Breast epithelium (tissue), 4 donors: ENCODE measurements at regions not wholly inside any gene's neighbourhood (a gene's known extent, or its start where the extent isn't known, plus 50 kb on each side); places are given as distances from the start of the nearest gene placed in this dataset.
"Not testable (repeated sequence)": the region's sequence is repeated elsewhere in the genome, so short reads cannot be mapped to it uniquely, and the experiment has no call there.

Experiments
- DNase-seq, 2 donors: peaks; one replicate each; pipeline ENCODE4 v3.0.0-alpha.2; 2019; ENCODE audit warnings: low spot score in 2 of 2
- H3K27ac ChIP-seq, 2 donors: fragments of 200-600 bp; sonication (generic) in 1 of 2; one replicate each; pipeline ENCODE4 v1.5.1; 2016 to 2019; ENCODE audit warnings: mild to moderate bottlenecking in 1 of 2
- H3K27me3 ChIP-seq, 2 donors: fragments of 200-600 bp; sonication (generic) in 1 of 2; one replicate each; pipeline versions ENCODE4 v1.5.1 to v1.6.0; 2017 to 2019; ENCODE audit warnings: control low read depth in 1 of 2, mild to moderate bottlenecking in 1 of 2
- H3K36me3 ChIP-seq: fragments of 200-600 bp; one replicate; pipeline ENCODE4 v1.5.1; 2019
- H3K4me1 ChIP-seq, 2 donors: fragments of 200-600 bp; sonication (generic); one replicate each; pipeline ENCODE4 v1.5.1; 2016 to 2019; ENCODE audit warnings: control low read depth in 1 of 2
- H3K4me3 ChIP-seq, 3 donors: fragments of 200-600 bp; sonication (generic); 1 replicate in 2 of 3; 2 replicates in 1 of 3; pipeline ENCODE4 v1.5.1; 2016 to 2019; ENCODE audit warnings: mild to moderate bottlenecking in 3 of 3, moderate library complexity in 2 of 3
- H3K9me3 ChIP-seq, 2 donors: fragments of 200-600 bp; sonication (generic) in 1 of 2; one replicate each; pipeline ENCODE4 v1.5.1; 2016 to 2019; ENCODE audit warnings: control low read depth in 1 of 2
- POLR2A ChIP-seq: fragments of 450-650 bp; IDR thresholded peaks from one replicate; pipeline ENCODE4 v1.6.1; 2016; ENCODE audit warnings: antibody characterized with exemption, mild to moderate bottlenecking, moderate library complexity
- POLR2AphosphoS5 ChIP-seq, 3 donors: sonication (generic); formaldehyde crosslinking; IDR thresholded peaks; one replicate each; pipeline ENCODE4 v1.6.1; 2017; ENCODE audit warnings: antibody characterized with exemption in 3 of 3
- intact Hi-C: fragments of 100-400 bp; cut with DNase I; formaldehyde crosslinking; loops from one replicate; pipeline ENCODE4 v1.15.1; 2023; ENCODE audit warnings: low total_unique reads
- TF ChIP-seq, protein P1 (sequence below), 3 donors: fragments of 450-650 bp; IDR thresholded peaks; one replicate each; pipeline ENCODE4 v1.5.1; 2016 to 2017; ENCODE audit warnings: antibody characterized with exemption in 3 of 3, mild to moderate bottlenecking in 3 of 3, moderate library complexity in 3 of 3

DNA sequence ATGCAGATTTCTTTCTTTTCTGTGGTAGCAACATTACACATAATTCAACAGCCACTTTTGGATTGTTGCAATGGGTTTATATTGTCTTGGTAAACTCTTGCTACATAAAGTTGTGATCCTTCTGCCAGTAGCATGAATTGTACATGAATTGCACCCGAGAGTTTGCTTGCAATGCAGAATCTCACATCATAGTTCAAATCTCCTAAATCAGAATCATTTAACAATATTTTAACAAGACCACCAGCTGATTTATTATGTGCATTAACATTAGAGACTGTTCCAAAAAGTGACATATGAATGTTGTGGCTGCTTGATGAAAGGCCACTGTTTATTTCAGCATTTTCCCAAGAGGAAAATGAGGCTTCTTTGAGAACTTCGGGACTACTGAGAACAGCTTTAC is 1491.8 kb upstream of the NUDT12 start:
- H3K9me3 ChIP-seq = peaks cover 5 to 17% of the 10 kb centered on the region in 2 donors
- no peak overlapping the region for H3K4me3 ChIP-seq
- H3K4me1 ChIP-seq = no peaks in the 10 kb centered on the region
- intact Hi-C loops = no loop called here
- H3K27ac ChIP-seq = no peak overlapping the region
- no peaks in the 10 kb centered on the region for H3K27me3 ChIP-seq
- no peaks in the 10 kb centered on the region for H3K36me3 ChIP-seq
- TF ChIP-seq POLR2A (no peak), POLR2AphosphoS5 (IDR thresholded peaks at IDR 0.05) (no peak)
- TF ChIP-seq, protein P1, sequence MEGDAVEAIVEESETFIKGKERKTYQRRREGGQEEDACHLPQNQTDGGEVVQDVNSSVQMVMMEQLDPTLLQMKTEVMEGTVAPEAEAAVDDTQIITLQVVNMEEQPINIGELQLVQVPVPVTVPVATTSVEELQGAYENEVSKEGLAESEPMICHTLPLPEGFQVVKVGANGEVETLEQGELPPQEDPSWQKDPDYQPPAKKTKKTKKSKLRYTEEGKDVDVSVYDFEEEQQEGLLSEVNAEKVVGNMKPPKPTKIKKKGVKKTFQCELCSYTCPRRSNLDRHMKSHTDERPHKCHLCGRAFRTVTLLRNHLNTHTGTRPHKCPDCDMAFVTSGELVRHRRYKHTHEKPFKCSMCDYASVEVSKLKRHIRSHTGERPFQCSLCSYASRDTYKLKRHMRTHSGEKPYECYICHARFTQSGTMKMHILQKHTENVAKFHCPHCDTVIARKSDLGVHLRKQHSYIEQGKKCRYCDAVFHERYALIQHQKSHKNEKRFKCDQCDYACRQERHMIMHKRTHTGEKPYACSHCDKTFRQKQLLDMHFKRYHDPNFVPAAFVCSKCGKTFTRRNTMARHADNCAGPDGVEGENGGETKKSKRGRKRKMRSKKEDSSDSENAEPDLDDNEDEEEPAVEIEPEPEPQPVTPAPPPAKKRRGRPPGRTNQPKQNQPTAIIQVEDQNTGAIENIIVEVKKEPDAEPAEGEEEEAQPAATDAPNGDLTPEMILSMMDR (IDR thresholded peaks at IDR 0.05) = no peak
- DNase-seq = no peak

DNA sequence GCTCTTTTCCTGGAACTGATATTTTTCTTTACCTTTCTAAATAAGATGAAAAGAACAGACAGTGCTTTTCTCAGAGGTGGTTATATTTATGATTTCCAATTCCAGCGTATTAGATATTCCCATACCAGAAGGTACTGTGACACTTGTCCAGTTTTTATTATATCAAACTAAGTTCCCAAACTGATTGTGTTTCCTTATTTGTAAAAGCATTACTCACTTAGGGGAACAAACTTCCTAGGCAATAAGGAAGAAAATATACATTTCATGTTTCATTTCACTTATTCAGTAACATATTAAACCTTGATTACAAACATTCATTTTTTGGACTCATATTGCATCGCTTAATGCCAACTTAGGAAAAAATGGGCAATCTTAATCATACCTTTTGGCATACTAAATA is 1480.0 kb upstream of the NUDT12 start:
- H3K36me3 ChIP-seq = no peaks in the 10 kb centered on the region
- H3K27ac ChIP-seq = no peak overlapping the region
- H3K4me1 ChIP-seq = no peaks in the 10 kb centered on the region
- H3K27me3 ChIP-seq = no peaks in the 10 kb centered on the region
- TF ChIP-seq POLR2A (no peak), POLR2AphosphoS5 (IDR thresholded peaks at IDR 0.05) (no peak)
- TF ChIP-seq, protein P1 (IDR thresholded peaks at IDR 0.05) = no peak
- intact Hi-C loops = no loop called here
- DNase-seq = no peak
- no peaks in the 10 kb centered on the region for H3K9me3 ChIP-seq
- no peak overlapping the region for H3K4me3 ChIP-seq

DNA sequence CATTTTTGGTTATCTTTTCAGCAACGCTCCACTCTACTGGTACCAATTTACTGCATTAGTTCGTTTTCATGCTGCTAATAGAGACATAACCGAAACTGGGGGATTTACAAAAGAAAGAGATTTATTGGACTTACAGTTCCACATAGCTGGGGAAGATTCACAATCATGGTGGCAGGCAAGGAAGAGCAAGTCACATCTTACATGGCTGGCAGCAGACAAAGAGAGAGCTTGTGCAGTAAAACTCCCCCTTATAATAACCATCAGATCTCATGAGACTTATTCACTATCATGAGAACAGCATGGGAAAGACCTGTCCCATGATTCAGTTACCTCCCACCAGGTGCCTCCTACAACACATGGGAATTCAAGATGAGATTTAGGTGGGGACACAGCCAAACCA is 1474.2 kb upstream of the NUDT12 start:
- H3K4me1 ChIP-seq, H3K27ac ChIP-seq, intact Hi-C loops, H3K36me3 ChIP-seq, DNase-seq, H3K27me3 ChIP-seq, H3K9me3 ChIP-seq, H3K4me3 ChIP-seq: not testable (repeated sequence)

- Histone ChIP-seq H3K36me3 (no peaks in the 10 kb centered on the region), H3K27me3 (no peaks in the 10 kb centered on the region), H3K4me1 (no peaks in the 10 kb centered on the region), H3K27ac (no peak overlapping the region), H3K9me3 (peaks cover 0 to 4% of the 10 kb centered on the region in 2 donors), H3K4me3 (no peak overlapping the region)
- intact Hi-C loops = no loop called here
- no peak for DNase-seq
- no peak for TF ChIP-seq POLR2A
- TF ChIP-seq POLR2AphosphoS5 (IDR thresholded peaks at IDR 0.05) = no peak
Observed at GRCh38 chr5:105034401-105034763, 1471.8 kb upstream of the NUDT12 start.

DNA sequence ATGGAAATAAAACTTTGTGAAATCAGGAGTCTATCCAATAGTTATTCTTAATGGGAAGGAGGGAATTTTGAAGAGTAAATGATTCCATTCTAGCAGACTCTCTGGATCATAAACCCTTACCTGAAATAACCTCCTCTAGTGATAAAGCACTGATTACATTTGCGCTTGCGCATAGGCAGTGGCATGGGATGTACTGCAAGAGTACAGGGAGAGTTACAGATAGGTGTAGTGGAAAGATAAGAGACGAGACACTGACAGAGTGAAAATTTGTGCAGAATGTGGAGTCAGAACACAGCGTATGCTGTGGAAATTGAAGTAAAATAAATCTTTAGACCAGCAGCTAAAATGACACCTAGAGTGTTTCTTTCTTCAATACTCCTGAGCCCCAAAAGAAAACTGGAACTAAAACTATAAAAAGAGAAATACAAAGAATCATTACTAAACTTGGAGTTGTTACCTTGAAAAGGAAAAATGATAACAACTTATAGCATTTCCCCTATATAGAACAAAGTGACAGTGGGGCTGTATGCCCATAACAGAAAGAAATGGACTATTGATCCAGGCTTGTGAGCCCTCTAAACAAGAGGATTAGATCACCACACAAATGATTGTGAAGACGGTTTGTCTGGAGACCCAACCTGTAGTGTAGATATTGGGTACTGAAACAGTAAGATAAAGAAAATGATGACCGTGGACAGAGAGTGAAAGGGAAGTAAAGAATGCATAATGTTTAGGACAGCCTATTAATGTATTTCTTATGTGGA is 1471.2 kb upstream of the NUDT12 start:
- H3K9me3 ChIP-seq = peaks cover 0 to 4% of the 10 kb centered on the region in 2 donors
- no peak for DNase-seq
- no peaks in the 10 kb centered on the region for H3K27me3 ChIP-seq
- no peak overlapping the region for H3K27ac ChIP-seq
- no peaks in the 10 kb centered on the region for H3K36me3 ChIP-seq
- no peaks in the 10 kb centered on the region for H3K4me1 ChIP-seq
- intact Hi-C loops = no loop called here
- H3K4me3 ChIP-seq = no peak overlapping the region
- TF ChIP-seq POLR2AphosphoS5 (IDR thresholded peaks at IDR 0.05) (no peak), POLR2A (no peak)
- TF ChIP-seq, protein P1 (IDR thresholded peaks at IDR 0.05) = no peak

- TF ChIP-seq, protein P1 (IDR thresholded peaks at IDR 0.05) = no peak
- no peak for TF ChIP-seq POLR2AphosphoS5 (IDR thresholded peaks at IDR 0.05)
- no peak for TF ChIP-seq POLR2A
- intact Hi-C loops = no loop called here
- Histone ChIP-seq H3K36me3 (no peaks in the 10 kb centered on the region), H3K4me1 (no peaks in the 10 kb centered on the region), H3K4me3 (no peak overlapping the region), H3K27me3 (no peaks in the 10 kb centered on the region), H3K9me3 (peaks cover 0 to 4% of the 10 kb centered on the region in 2 donors), H3K27ac (no peak overlapping the region)
- DNase-seq = no peak
Observed at GRCh38 chr5:105032917-105033316, 1470.3 kb upstream of the NUDT12 start.
